Activated T-helper 1 cell treated with anti-CD3 and anti-CD28 coated beads, Interleukin-2, amount 50 U/mL, for 16 hours (primary cell): ENCODE measurements at regions not wholly inside any gene's neighbourhood (a gene's known extent, or its start where the extent isn't known, plus 50 kb on each side); places are given as distances from the start of the nearest gene placed in this dataset.

Experiments used
- DNase-seq, 2 donors: peaks; one replicate each; pipeline ENCODE4 v3.0.0-alpha.2; 2020; ENCODE audit warnings: low read depth in 1 of 2, low spot score in 1 of 2

- DNase-seq = no peak
Observed at GRCh38 chr1:60470246-60470645, 396.7 kb upstream of the C1orf87 start.

GRCh38 chr1:60463786-60464185, 390.2 kb upstream of the C1orf87 start:
- DNase-seq = no peak

- no peak for DNase-seq
Observed at GRCh38 chr1:60463146-60463545, 389.6 kb upstream of the C1orf87 start.

- no peak for DNase-seq
Observed at GRCh38 chr1:60461925-60462595, 388.5 kb upstream of the C1orf87 start.

GRCh38 chr1:60458111-60458510, 384.5 kb upstream of the C1orf87 start:
- no peak for DNase-seq

- DNase-seq = no peak
Observed at GRCh38 chr1:60449876-60450275, 376.3 kb upstream of the C1orf87 start.

GRCh38 chr1:60448850-60449249, 375.3 kb upstream of the C1orf87 start:
- DNase-seq = no peak

- no peak for DNase-seq
Observed at GRCh38 chr1:60444680-60445079, 371.1 kb upstream of the C1orf87 start.

- DNase-seq = no peak
Observed at GRCh38 chr1:60436186-60436585, 362.6 kb upstream of the C1orf87 start.

GRCh38 chr1:60431593-60431992, 358.0 kb upstream of the C1orf87 start:
- no peak for DNase-seq

GRCh38 chr1:60430375-60430774, 356.8 kb upstream of the C1orf87 start:
- no peak for DNase-seq

GRCh38 chr1:60428127-60428526, 354.6 kb upstream of the C1orf87 start:
- no peak for DNase-seq

- no peak for DNase-seq
Observed at GRCh38 chr1:60427701-60428100, 354.1 kb upstream of the C1orf87 start.

GRCh38 chr1:60427194-60427593, 353.6 kb upstream of the C1orf87 start:
- no peak for DNase-seq

- DNase-seq = no peak
Observed at GRCh38 chr1:60425528-60425927, 352.0 kb upstream of the C1orf87 start.

GRCh38 chr1:60423146-60423780, 349.7 kb upstream of the C1orf87 start:
- no peak for DNase-seq

- no peak for DNase-seq
Observed at GRCh38 chr1:60421965-60422364, 348.4 kb upstream of the C1orf87 start.

GRCh38 chr1:60419023-60419422, 345.5 kb upstream of the C1orf87 start:
- no peak for DNase-seq

- no peak for DNase-seq
Observed at GRCh38 chr1:60415696-60416095, 342.1 kb upstream of the C1orf87 start.

GRCh38 chr1:60413091-60413490, 339.5 kb upstream of the C1orf87 start:
- DNase-seq = no peak

- no peak for DNase-seq
Observed at GRCh38 chr1:60411591-60411990, 338.0 kb upstream of the C1orf87 start.

GRCh38 chr1:60402816-60403215, 329.2 kb upstream of the C1orf87 start:
- DNase-seq = no peak

- no peak for DNase-seq
Observed at GRCh38 chr1:60402216-60402615, 328.6 kb upstream of the C1orf87 start.
